Lower lobe of right lung (tissue), 2 donors: ENCODE measurements at regions not wholly inside any gene's neighbourhood (a gene's known extent, or its start where the extent isn't known, plus 50 kb on each side); places are given as distances from the start of the nearest gene placed in this dataset.

Experiments used
- ATAC-seq, 2 donors: fragments of 200-7000 bp; cut with Tn5 transposase; one replicate each; pipeline ENCODE4 v1.9.1; 2020 to 2022; ENCODE audit warnings: mild to moderate bottlenecking in 2 of 2, moderate library complexity in 2 of 2
- DNase-seq: peaks from one replicate; pipeline ENCODE4 v3.0.0-alpha.2; 2020
- H3K27ac ChIP-seq: fragments of 200-600 bp; one replicate; pipeline ENCODE4 v1.8.0; 2022
- H3K27me3 ChIP-seq: fragments of 200-600 bp; one replicate; pipeline ENCODE4 v1.8.0; 2022; ENCODE audit warnings: low read depth
- H3K36me3 ChIP-seq: fragments of 200-600 bp; one replicate; pipeline ENCODE4 v1.8.0; 2022; ENCODE audit warnings: mild to moderate bottlenecking
- H3K4me1 ChIP-seq: fragments of 200-600 bp; one replicate; pipeline ENCODE4 v1.8.0; 2022
- H3K4me3 ChIP-seq: fragments of 200-600 bp; one replicate; pipeline ENCODE4 v1.8.0; 2022; ENCODE audit warnings: mild to moderate bottlenecking
- H3K9me3 ChIP-seq: fragments of 200-600 bp; one replicate; pipeline ENCODE4 v1.8.0; 2022
- CTCF ChIP-seq: fragments of 200-600 bp; IDR thresholded peaks from one replicate; pipeline ENCODE4 v1.8.0; 2022; ENCODE audit warnings: antibody characterized with exemption, mild to moderate bottlenecking
- intact Hi-C: fragments of 100-400 bp; cut with DNase I; formaldehyde crosslinking; loops from one replicate; pipeline ENCODE4 v1.11.0; 2022
- donor health status: DM: no; HTN: yes; CAD: no; lungs with severe emphysema.

DNA sequence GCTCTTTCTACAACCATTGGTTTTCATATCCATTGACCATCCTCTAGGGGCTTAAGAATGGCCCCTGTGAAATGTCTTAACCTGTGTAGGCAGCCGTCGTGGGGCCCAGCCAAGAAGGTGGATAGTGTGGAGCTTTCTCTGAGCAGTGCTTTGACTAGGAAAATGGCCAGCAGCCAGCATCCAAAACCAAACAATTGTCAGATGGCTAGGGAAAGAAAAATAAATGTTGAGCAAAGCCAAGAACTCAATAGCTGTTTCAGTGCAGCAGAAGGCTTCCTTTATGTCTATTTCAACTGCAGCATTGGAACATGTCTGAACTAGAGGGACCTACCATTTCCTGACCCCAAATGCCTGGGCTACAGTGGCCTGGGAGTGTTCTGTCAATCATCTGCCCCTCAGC lies 374.9 kb downstream of the TLE4 start:
- no peaks in the 10 kb centered on the region for H3K36me3 ChIP-seq
- no peaks in the 10 kb centered on the region for H3K4me1 ChIP-seq
- no peak for ATAC-seq
- no peak overlapping the region for H3K4me3 ChIP-seq
- intact Hi-C loops = no loop called here
- DNase-seq = no peak
- TF ChIP-seq CTCF = no peak
- H3K9me3 ChIP-seq = no peaks in the 10 kb centered on the region
- H3K27ac ChIP-seq = no peak overlapping the region
- H3K27me3 ChIP-seq = no peaks in the 10 kb centered on the region

DNA sequence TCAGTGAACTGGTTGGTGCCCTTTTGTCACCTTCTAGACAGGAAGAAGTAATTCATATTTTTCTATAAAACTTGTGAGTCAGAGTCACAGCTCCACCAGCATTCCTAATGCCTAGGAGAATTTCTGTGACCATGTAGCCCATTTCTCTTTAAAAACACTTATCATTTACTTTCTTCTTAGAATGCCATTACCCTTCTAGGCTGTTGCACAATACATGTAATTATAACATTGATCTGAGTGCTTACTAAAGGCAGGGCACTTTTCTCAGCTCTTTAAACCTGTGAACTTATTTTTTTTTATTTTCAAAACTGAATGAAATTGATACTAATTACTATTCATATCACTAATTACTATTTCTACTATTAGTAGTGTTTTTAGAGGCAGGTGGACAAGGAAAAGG lies 373.7 kb downstream of the TLE4 start:
- ATAC-seq (no peak), DNase-seq (no peak)
- Histone ChIP-seq H3K27me3 (no peaks in the 10 kb centered on the region), H3K4me3 (no peak overlapping the region), H3K4me1 (no peaks in the 10 kb centered on the region), H3K36me3 (no peaks in the 10 kb centered on the region), H3K9me3 (no peaks in the 10 kb centered on the region), H3K27ac (no peak overlapping the region)
- intact Hi-C loops = no loop called here
- no peak for TF ChIP-seq CTCF

DNA sequence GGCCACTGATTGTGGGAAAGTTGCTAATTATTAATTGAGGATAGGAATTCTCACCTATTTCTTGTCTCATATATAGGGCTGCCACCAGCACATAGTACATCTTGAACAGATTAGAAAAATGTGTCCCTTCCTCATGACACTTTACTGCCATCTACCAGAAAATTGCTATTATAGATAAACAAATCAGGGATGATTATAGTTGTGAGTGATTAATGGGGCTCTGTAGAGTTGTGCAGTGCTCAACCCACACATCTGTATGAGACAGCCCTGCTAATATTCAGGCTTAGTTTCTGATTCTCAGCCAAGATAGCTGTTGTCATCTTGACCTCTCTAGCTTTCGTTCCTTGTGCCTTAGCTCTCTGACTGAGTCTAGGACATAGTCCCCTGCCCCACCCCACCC lies 373.3 kb downstream of the TLE4 start:
- no peak for ATAC-seq
- Histone ChIP-seq H3K27me3 (no peaks in the 10 kb centered on the region), H3K9me3 (no peaks in the 10 kb centered on the region), H3K4me3 (no peak overlapping the region), H3K4me1 (no peaks in the 10 kb centered on the region), H3K36me3 (no peaks in the 10 kb centered on the region), H3K27ac (no peak overlapping the region)
- intact Hi-C loops = no loop called here
- DNase-seq = no peak
- TF ChIP-seq CTCF = no peak

DNA sequence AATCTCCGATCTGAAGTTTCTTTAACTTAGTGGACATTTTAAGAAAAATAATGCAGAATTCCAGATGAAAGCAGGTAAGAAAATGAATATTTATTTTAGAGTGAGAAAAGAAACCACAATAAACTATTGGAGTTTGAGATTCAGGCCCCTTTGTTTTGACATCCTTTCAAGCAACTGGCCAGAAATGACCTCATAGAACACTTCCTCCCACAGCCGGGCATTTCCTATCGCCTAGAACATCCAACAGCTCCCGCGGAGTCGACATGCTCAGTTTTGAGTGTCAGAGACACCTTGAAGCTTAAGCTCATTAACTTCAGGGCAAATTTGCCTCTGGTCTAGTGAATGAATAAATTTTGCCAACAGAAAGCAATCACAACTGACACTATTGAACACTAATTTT lies 369.2 kb downstream of the TLE4 start:
- Histone ChIP-seq H3K27ac (no peak overlapping the region), H3K27me3 (no peaks in the 10 kb centered on the region), H3K36me3 (no peaks in the 10 kb centered on the region), H3K4me1 (no peaks in the 10 kb centered on the region), H3K4me3 (no peak overlapping the region), H3K9me3 (no peaks in the 10 kb centered on the region)
- no peak for TF ChIP-seq CTCF
- intact Hi-C loops = no loop called here
- ATAC-seq = no peak
- no peak for DNase-seq

GRCh38 chr9:79939819-79940218 lies 368.1 kb downstream of the TLE4 start:
- H3K4me3 ChIP-seq = no peak overlapping the region
- intact Hi-C loops = no loop called here
- no peak for ATAC-seq
- no peaks in the 10 kb centered on the region for H3K9me3 ChIP-seq
- H3K4me1 ChIP-seq = no peaks in the 10 kb centered on the region
- no peaks in the 10 kb centered on the region for H3K27me3 ChIP-seq
- H3K27ac ChIP-seq = no peak overlapping the region
- H3K36me3 ChIP-seq = no peaks in the 10 kb centered on the region
- no peak for TF ChIP-seq CTCF
- DNase-seq = no peak

DNA sequence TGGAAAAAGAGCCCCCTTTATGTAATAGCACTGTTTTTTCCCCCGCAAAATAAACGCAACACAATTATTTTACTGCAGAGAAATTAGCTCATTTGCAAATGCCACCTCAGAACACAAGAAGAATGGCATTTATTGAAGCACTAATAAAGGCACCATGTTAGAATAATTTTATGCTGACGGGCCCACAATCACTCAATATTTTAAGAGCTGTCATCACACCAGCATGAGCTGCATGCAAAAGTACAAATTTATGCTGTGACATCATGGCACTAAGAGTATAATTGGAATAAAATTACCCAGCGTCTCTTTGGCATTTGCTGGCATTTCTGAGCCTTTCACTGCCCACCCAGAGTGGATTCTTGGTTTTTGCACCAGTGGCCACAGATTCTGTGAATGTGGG lies 364.6 kb downstream of the TLE4 start:
- no peak overlapping the region for H3K27ac ChIP-seq
- intact Hi-C loops = no loop called here
- no peak for ATAC-seq
- H3K4me3 ChIP-seq = no peak overlapping the region
- H3K36me3 ChIP-seq = no peaks in the 10 kb centered on the region
- H3K9me3 ChIP-seq = no peaks in the 10 kb centered on the region
- no peak for TF ChIP-seq CTCF
- no peaks in the 10 kb centered on the region for H3K27me3 ChIP-seq
- no peak for DNase-seq
- H3K4me1 ChIP-seq = no peaks in the 10 kb centered on the region
